Pons (tissue), 1 donor: ENCODE measurements at regions not wholly inside any gene's neighbourhood (a gene's known extent, or its start where the extent isn't known, plus 50 kb on each side); places are given as distances from the start of the nearest gene placed in this dataset.

Experiments used
- DNase-seq: peaks from one replicate; pipeline ENCODE4 v3.0.0-alpha.2; 2016; ENCODE audit warnings: low spot score

DNA sequence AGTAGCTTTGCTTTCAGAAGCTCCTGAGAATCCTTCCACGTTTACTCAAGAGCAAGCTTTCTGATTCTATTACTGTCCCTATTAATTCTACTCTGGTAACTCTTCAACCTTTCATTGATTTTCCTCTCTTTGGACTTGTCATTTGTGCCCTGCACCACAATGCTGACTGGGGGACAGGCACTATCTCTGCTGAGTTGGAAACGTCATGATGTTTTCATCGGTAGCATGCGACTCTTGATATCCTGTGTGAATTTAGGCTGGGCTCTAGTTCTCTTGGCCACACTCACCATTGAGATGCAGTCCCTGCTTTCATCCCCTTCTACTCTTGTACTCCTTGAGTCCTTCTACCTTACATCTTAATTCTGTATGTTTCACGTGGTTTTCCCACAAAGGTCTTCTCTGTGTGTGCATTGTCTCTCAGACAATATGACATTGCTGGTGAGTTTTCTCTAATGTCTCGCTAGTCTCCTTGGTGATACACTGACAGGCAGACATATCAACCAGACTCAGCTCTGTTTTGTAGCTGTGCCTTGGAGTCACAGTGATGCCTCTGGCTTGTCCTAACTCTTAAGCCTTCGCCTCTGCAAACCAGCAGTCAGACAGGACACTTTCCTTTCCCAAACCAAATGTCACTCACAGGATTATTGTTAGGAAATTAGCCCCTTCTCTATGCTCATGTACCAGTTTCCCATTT, 223.6 kb upstream of the ADGRL2 start:
- DNase-seq: no peak

DNA sequence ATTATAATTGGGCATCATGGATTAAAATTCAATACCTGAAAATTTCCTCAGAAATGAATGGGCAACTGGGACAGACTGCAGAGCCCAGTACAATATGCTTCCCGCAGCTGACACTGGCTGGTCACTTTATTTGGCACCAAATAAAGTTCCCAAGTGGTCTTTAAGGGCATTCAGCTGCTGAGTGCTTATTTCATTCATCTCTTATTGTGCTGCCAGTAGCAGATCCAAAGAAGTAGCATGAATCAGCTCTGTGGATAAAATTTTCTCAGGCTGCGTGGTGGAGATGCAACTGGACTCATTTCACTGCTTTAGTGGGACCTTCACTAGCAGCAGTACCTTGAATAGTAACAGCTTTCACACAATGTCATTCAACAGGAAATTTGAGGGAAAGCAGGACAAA, 226.3 kb upstream of the ADGRL2 start:
- no peak for DNase-seq

DNA sequence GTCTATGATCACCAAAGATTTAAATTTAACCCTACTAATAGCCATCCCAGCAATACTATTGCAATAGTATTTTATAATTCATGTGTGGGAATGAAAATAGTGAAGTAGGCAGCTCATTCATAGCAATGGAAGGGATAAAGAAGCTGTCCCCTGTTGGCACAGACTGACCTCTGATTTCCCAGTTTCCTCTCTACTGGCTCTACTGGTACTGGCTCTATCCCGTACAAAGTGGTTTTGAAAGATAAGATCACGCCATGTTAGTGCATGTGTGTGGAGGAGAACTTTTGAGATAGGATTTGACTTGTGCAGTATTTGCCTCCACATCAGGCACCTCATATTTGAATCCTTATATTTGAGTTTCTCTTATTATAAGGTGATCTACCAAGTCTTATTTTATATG, 227.3 kb upstream of the ADGRL2 start:
- no peak for DNase-seq

DNA sequence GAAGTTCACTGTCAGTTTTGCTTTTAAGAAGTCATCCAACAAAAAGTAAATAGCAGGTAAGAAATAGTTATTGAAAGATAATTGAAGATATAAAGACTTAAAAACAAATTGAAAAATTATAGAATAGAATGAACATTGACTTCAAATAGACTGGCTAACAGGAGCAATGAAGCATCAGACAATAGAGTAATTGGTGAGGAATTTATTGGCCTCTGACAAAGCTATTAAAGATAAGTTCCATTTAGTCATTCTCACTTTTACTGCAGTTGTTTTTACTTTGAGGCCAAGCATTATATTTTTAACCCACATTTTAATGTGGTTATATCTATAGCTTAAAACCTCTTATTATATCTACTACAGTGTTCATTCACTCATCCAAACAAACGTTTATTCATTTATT, 228.8 kb upstream of the ADGRL2 start:
- DNase-seq: no peak

DNA sequence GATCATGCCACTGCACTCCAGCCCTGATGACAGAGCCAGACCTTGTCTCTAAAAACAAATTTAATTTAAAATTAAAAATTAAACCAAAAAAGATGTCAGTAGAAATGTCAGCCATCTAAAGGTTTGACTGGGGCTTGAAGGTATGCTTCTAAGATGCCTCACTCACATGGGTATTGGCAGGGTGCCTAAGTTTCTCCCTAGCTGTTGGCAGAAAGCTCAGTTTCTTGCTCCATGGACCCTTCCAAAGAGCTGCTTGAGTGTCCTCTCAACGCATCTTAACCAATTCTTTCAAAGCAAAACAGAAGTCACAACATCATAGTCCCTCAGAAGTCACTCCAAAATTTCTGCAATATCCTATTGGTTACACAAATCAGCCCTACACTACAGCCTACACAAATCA, 231.0 kb upstream of the ADGRL2 start:
- DNase-seq: no peak

DNA sequence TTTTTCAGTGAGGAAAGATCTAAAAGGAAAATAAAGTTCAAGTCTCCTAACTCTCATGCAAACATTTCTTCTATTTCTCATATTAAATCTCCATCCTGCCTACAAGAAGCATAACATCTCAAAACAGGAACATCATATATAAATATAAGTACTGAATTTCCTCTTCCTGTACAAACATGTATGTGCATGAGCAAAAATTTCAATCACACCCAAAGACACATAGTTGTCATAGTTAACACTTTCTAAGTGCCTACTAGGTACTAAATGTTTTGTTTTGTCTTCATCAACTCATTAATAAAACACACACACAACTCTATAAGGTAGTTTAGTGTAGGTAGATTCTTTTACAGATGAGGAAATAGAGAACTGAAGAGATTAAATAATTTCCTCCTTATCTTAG, 237.1 kb upstream of the ADGRL2 start:
- no peak for DNase-seq

DNA sequence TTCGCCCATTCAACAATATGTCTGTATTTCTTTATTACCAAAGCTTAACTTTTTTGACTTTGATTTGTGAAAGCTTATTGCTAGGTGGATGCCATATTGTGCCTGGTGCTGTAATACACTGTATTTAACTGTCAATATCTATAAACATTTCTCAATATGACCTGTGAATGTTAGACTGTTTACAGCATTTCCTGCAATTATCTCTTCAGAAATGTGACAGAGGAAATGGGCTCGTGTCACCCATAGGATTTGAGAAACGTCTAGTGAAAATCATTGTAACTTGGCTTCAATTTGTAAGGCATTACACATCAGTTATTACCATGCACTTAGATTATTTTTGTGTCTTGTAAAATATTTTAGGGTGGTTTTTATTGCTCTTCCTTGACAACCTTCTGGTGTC, 237.8 kb upstream of the ADGRL2 start:
- DNase-seq: no peak

DNA sequence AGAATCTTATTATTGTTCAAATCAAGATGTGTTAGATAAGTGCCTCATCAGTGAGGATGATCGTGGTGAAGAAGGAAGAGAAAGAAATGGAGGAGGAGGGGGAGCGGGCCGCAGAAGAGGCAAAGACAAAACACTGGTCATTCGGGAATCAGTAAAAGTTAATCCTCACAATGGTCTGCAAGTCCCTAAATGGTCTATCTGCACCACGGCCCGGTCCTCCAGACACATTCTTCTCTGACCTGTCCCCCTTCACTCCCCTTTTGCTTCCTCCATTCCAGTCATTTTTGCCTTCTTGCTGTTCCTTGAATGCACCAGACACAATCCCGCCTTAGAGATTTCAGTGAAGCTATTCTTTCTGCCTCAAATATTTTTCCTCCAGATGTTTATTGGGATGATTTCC, 240.1 kb upstream of the ADGRL2 start:
- no peak for DNase-seq

DNA sequence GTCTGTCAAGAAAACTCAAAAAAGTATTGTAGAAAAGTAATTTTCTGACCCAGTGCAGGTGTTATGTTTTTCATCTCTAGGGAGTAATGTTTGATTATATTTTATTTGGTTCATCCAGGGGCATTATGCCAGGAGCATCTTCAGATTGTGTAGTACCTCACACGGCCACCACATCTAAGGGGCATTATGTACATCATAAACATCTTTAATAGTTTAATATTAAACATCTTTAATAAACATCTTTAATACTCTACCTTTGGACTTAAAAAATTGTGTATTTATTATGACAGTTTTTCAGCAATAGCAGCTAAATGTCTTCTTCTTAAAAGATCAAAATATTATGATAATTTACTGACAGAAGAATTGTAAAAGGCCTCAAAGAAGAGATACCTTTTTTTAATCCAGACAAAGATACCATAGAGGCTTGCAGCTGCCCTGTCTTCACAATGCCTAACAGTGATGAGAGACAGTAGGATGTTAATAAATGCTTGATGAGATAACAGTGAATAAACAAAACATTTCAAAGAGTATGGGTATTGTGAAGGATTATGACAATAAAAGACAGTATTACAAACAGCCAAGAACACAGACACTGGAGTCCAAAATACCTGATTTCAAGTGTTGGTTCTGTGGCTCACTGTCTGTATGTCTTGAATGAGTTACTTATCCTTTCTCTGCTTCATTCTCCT, 240.9 kb upstream of the ADGRL2 start:
- DNase-seq: no peak

DNA sequence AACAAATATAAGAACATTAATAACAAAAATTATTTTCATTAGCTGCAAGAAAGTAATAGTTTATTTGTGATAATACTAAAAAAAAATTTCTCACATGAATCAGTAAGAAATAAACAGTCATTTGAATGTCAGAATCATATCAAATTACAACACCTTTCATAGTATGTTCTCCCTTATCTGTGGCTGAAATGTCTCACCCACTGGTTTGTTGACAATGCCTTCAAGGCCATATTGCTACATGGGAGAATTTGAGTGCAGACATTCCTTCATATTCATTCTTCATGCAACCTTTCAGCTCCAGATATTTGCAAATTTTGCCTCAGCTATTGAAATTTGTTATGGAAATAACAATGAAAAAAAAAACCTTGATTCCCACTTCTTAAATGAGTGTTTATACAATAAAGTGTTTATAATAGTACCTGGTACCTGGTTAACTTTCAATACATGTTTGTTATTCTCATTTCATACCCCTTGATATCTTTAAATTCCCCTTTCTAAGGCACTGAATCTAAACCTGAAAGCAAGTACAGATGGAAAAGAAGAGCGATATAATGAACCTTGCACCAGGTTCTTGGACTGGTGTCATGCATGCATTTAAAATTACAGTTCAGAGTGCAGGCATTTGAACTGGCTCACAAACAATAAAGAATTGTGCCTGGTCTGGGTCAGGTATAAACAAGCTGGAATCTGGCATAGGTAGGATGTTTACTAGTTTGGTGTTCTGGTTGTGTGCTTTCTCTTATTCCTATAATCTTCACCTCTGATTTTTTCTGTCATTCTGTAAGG, 242.2 kb upstream of the ADGRL2 start:
- no peak for DNase-seq

DNA sequence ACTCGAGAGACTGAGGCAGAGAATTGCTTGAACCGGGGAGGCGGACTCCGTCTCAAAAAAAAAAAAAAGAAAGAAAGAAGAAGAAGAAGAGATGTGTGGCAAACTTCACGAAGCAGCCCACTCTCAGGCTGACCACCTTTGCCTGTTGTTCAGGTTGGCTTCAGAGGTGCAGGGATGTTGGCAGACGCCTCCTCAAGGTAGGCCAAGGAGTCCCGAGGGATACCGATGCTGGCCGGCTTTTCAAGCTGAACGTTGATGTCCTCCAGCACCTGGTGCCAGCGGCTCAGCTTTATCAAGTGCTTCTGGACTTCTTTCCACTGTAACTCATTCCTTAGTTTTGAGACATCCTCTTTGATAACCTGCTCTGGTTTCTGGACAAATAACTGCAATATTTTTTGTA, 243.8 kb upstream of the ADGRL2 start:
- no peak for DNase-seq

DNA sequence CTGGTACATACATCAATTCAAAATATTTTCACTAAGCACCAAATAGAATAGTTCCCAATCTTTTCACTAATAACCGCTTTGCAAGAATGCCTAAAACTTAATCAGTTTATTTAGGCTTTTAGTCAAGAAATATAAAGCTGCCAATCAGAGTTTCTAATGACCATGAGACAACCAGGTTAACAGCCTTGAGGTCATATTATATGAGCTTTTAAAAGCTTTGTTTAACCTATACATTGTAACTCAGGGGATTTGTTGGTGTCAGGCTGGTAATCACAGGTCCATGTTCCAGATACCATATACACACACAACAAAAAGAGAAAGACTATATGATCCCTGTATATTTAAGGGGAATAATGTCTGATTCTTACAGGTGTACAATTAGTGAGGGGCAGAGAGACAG, 246.2 kb upstream of the ADGRL2 start:
- DNase-seq: no peak

DNA sequence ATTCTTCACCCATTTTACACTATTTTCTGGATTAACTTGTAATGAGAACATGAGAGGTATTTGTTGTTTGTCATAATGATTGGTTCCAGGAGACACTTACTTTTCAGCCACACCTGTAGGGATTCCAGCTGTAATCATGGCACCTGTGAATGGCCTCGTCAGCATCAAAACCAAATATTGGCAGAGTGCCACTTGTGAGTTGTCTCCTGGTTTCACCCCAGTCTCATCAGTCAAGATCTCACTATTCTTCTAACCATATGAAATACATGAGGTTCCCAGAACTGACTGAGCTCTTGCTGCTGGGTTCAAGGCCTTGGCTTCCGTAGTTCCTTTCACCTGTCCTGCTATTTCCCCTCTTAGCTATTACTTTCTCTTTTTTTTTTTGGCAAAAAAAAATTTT, 246.6 kb upstream of the ADGRL2 start:
- no peak for DNase-seq

DNA sequence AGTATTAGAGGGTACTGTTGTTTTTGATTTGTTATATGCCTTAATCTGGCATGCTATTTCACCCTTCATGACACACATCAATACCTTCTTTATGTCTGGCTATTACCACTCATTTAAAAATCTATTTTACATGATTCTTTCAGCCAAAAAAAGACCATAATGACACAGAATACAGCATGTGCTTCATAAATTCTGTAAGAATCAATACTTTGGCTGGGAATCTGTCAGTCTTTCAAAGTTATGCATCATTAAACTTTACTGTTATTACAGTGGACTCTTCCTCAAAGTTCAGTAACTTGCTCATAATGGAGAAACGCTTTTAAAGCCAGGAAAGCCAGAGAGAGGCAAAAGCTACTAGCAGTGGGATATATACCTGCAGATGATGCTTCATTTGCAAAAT, 247.2 kb upstream of the ADGRL2 start:
- no peak for DNase-seq

DNA sequence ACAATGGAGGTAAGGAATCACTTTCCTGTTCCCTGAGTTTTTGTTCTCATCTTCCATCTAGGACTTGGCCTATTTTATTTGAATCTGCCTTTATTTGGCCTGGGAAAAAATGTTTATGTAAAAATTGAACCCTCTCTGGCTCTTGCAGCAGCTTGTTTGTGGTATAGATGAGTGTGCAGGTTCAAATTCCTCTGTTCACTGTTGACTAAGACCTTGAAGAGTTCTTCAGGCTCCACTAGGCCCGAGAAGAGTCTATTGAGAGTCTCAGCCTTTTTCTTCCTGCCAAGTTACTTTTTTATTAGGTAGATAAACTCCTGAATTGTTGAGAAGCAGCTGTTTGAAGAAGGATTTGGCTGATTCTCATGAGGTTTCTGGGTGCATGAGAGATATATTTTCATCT, 248.8 kb upstream of the ADGRL2 start:
- no peak for DNase-seq

DNA sequence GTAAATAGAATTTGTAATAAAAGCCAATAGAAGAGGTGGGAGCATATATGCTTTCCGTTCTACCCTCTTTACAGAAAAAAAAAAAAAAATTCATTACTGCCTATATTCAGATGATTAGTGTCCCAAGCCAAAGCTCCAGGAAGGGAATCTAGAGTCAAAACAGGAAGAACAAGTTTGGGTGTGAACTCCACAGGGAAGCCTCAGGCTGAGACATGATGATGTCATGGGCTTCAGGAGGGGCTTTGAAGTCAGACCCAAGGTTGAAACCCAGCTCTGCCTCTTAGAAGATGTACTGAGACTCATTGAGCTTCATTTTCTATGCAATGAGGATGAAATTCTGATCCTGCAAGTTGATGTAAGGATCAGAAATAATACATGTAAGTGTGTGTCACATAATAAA, 250.0 kb upstream of the ADGRL2 start:
- no peak for DNase-seq

DNA sequence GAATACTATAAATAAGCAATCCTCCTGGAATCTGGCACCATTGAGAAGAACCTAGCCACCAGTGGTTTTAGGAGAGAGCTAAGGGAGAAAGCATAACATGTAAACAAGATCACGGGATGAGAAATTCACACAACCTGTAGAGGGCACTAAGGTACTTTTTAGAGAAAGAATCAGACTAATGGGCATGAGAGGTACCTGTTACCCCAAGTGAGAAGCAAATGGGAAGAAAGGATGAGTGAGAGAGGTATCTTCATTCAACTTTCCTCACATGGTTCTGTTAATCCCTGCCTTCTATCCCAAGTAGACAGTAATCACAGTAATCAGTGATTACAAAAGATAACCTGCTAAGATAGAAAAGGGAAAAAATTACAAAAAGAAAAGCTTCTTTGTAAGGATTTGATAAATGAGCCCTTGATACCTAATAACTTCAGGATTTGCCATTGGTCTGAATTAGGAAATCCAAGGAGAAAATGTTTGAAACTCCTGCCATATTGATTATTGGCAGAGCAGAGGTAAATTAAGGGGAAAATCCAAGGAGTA, 251.1 kb upstream of the ADGRL2 start:
- DNase-seq: peak; percentile 54

DNA sequence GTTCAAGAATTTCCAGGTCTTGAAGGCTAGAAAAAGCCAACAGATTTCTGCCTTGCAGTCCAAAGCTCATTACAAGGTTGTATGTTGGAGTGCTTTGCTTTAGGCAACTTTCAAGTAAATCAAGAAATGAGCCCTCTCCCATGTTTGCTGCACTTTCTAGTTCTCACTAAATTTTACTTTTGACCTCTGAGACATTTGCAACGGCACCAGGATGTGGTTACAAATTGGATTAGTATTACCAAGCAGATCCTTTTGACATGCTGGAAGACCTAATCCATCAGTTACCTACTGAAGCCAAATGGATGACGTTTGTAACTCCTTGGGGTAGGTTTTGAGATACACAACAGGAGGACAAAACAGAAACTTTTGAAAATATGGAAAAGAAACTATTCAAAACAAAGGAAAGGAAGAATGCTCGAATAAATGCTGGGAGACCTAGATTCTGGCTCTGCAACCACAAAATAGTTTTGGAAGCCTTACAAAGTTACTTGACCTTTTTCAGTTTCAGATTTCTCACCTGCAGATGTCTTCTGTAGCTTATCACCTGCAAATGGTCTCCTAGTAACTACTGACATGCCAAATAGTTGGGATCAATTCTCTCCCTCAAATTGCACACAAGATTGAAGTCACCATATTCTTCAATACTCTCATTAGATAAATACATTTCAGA, 251.7 kb upstream of the ADGRL2 start:
- DNase-seq: peak; percentile 8

DNA sequence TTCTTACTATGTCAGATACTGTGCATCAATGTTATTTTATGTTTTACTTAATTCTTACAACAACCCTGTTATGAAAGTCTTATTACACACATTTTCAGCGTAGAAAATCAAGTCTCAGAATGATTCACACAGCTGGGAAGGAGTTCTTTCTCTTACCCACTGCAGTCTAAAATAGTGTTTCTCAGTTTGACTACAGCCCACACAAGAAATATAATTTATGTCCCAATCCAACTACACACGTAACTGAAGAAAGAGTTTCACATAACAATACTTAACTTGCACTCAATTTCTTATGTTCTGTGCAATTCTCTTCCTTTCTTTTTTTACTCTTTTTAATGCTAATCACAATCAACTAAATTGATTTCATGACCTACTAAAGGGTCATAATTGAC, 252.8 kb upstream of the ADGRL2 start:
- DNase-seq: no peak

DNA sequence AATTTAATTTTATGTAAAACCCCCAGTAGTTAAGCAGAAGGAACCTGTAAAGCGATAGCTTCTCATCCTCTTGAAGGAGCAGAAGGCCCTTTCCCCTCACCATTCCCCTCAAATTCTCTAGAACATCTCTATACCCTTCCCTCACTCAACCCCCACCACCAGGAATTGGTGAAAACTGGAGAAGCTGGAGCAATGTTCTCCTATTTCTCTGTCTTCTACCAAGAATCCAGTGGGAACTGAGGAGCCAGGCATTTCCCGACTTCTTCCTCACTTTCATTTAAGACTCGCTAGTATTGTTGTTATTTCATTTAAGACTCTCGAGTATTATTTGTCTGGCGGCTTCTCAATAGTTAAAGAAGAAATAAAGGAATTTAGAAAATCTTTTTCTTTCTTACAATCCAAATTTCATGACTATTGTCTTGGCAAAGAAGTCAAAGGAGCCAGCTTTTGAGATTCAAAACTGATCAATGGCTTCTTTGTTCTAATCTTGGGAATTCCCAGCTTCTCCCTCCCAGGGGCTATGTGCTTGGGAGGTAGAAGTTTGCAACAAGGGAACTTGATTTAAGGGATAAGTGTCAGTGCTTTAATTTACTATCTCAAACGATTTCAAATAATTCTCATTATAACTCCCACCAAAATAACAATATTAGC, 253.3 kb upstream of the ADGRL2 start:
- DNase-seq: no peak

DNA sequence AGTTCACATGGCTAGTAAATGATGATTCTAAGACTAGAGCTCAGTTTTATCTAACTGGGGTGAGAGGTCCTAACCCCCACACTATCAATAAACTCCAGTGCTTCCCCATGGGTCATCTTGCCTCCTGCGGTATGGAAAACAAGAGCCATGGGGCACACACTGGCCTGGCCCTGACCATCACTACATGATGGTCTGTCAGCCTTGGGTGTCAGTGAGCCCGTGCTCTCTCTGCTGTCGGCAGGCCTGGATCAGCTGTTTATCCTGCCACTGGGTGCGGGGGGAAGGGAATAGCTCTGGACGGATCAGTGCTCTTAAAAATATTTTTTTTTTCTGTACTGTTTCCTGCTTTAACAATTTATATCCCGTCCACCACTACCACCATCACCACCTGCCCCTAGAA, 255.0 kb upstream of the ADGRL2 start:
- DNase-seq: no peak

DNA sequence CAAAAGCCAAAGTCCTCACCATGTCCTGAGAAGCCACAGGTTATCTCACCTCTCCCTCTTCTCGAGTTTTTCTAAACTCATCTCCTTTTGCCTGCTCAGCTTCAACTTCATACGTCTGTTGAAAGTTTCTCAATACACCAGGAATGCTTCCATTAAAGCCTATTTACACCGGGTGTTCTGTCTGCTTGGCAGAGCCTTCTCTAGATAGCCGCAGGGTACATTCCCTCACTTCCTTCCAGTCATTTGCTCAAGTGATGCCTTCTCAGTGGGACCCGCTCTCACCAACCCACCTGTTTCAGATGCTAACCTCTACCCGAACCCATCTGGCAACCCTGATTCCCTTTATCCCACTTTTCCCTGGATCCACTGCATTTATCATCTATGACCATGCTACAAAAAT, 257.0 kb upstream of the ADGRL2 start:
- no peak for DNase-seq
